Hepatocyte (in vitro differentiated cells): ENCODE measurements at regions not wholly inside any gene's neighbourhood (a gene's known extent, or its start where the extent isn't known, plus 50 kb on each side); places are given as distances from the start of the nearest gene placed in this dataset.
"Not testable (repeated sequence)": the region's sequence is repeated elsewhere in the genome, so short reads cannot be mapped to it uniquely, and the experiment has no call there.

Experiments
- DNase-seq: peaks from one replicate; pipeline ENCODE4 v3.0.0-alpha.2; 2016; ENCODE audit warnings: low spot score
- H2AFZ ChIP-seq: fragments of 200-600 bp; sonication (generic); 2 replicates; pipeline ENCODE4 v1.6.0; 2016; ENCODE audit warnings: antibody characterized with exemption, mild to moderate bottlenecking
- H3K27ac ChIP-seq: fragments of 200-600 bp; sonication (generic); 2 replicates; pipeline ENCODE4 v1.5.1; 2016; ENCODE audit warnings: mild to moderate bottlenecking
- H3K27me3 ChIP-seq: fragments of 200-600 bp; sonication (generic); 2 replicates; pipeline ENCODE4 v1.6.1; 2016
- H3K36me3 ChIP-seq: fragments of 200-600 bp; sonication (generic); replicated peaks from 2 replicates; pipeline ENCODE4 v1.5.1; 2016; ENCODE audit warnings: low read depth; ENCODE audit not compliant: insufficient read depth
- H3K4me1 ChIP-seq: fragments of 200-600 bp; sonication (generic); 2 replicates; pipeline ENCODE4 v1.5.1; 2016; ENCODE audit warnings: mild to moderate bottlenecking, moderate library complexity; ENCODE audit not compliant: insufficient read depth
- H3K4me2 ChIP-seq: fragments of 200-600 bp; sonication (generic); 2 replicates; pipeline ENCODE4 v1.6.0; 2016
- H3K4me3 ChIP-seq: fragments of 200-600 bp; sonication (generic); 2 replicates; pipeline ENCODE4 v1.5.1; 2016; ENCODE audit warnings: mild to moderate bottlenecking
- H3K79me2 ChIP-seq: fragments of 200-600 bp; sonication (generic); 2 replicates; pipeline ENCODE4 v1.6.0; 2017; ENCODE audit warnings: mild to moderate bottlenecking
- H3K9me2 ChIP-seq: fragments of 200-600 bp; sonication (generic); replicated peaks from 2 replicates; pipeline ENCODE4 v1.6.0; 2017; ENCODE audit warnings: mild to moderate bottlenecking; ENCODE audit not compliant: insufficient read depth
- H3K9me3 ChIP-seq: fragments of 200-600 bp; sonication (generic); 2 replicates; pipeline ENCODE4 v1.5.1; 2016; ENCODE audit warnings: low read depth, mild to moderate bottlenecking
- H4K20me1 ChIP-seq: fragments of 200-600 bp; sonication (generic); 2 replicates; pipeline ENCODE4 v1.6.0; 2016; ENCODE audit warnings: mild to moderate bottlenecking; ENCODE audit not compliant: insufficient read depth, poor library complexity, severe bottlenecking
- EZH2 ChIP-seq: fragments of 200-600 bp; sonication (generic); IDR thresholded peaks from 2 replicates; pipeline ENCODE4 v1.6.1; 2016; ENCODE audit warnings: antibody characterized with exemption, mild to moderate bottlenecking, borderline replicate concordance
- EZH2phosphoT487 ChIP-seq: fragments of 200-600 bp; sonication (generic); IDR thresholded peaks from one replicate; pipeline ENCODE4 v1.6.1; 2018; ENCODE audit warnings: antibody characterized with exemption, mild to moderate bottlenecking, low read depth, moderate library complexity; ENCODE audit not compliant: unreplicated experiment, severe bottlenecking
- WGBS: methylation state at CpG from one replicate; pipeline ENCODE4 v1.1.6; 2016; ENCODE audit warnings: low lambda C conversion rate; ENCODE audit errors: missing lambda C conversion rate; 5-methylcytosine and 5-hydroxymethylcytosine counted together
- TF ChIP-seq, protein P1 (sequence below): fragments of 200-600 bp; sonication (generic); IDR thresholded peaks from 2 replicates; pipeline ENCODE4 v1.5.1; 2016; ENCODE audit warnings: antibody characterized with exemption, mild to moderate bottlenecking; ENCODE audit not compliant: poor library complexity

DNA sequence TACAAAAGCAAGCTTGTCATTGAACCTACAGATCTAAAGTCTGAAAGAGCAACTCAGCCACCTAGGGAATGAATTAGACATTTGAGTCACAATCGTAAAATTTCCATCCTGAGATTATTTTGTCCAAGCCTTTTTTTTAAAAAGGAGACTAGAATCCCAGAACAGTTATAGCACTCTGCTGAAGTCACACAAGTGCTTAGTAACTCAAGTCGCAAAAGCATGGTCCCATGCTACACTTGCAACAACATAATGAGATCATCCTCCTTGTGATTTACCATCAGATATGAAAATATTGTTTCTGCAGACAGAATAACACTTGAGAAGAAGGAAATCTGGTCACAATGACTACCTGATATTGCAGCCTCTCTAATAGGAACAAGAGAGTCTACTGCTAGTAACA is 106.7 kb downstream of the ZIC4 start:
- Histone ChIP-seq H3K79me2 (no peaks in the 10 kb centered on the region), H2AFZ (no peak overlapping the region), H3K9me3 (no peaks in the 10 kb centered on the region), H3K4me1 (no peaks in the 10 kb centered on the region), H3K4me2 (no peak overlapping the region), H3K27ac (no peak overlapping the region), H4K20me1 (no peaks in the 10 kb centered on the region), H3K27me3 (no peaks in the 10 kb centered on the region), H3K4me3 (no peak overlapping the region), H3K9me2 (no peaks in the 10 kb centered on the region), H3K36me3 (no peaks in the 10 kb centered on the region)
- no peak for DNase-seq
- 83% methylated on average over 2 of the region's 2 CpGs for WGBS
- TF ChIP-seq, protein P1, sequence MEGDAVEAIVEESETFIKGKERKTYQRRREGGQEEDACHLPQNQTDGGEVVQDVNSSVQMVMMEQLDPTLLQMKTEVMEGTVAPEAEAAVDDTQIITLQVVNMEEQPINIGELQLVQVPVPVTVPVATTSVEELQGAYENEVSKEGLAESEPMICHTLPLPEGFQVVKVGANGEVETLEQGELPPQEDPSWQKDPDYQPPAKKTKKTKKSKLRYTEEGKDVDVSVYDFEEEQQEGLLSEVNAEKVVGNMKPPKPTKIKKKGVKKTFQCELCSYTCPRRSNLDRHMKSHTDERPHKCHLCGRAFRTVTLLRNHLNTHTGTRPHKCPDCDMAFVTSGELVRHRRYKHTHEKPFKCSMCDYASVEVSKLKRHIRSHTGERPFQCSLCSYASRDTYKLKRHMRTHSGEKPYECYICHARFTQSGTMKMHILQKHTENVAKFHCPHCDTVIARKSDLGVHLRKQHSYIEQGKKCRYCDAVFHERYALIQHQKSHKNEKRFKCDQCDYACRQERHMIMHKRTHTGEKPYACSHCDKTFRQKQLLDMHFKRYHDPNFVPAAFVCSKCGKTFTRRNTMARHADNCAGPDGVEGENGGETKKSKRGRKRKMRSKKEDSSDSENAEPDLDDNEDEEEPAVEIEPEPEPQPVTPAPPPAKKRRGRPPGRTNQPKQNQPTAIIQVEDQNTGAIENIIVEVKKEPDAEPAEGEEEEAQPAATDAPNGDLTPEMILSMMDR, result no peak
- TF ChIP-seq EZH2phosphoT487 (no peak), EZH2 (no peak)

DNA sequence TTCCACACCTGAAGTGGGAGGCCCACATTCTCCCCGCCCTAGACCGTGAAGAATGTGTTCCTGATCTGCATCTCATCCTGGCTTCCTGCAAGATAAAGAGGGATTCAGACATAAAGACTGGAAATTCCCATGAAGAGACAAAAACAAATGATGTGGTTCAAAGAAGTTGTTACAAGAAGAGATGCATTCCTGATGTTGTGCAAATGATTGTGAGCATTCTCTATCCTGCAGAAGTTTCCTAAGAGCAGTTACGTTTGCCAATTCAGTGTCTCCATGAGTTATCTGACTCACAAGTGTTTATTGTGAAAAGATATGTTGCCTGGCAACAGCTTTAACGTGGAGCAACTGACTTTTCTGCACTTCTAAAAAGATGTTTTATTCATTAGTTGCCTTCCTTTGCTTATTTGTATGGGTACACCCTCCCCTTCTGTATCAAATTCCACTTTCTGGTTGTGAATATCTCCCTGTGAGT is 107.8 kb downstream of the ZIC4 start:
- Histone ChIP-seq H4K20me1 (no peaks in the 10 kb centered on the region), H3K36me3 (no peaks in the 10 kb centered on the region), H2AFZ (no peak overlapping the region), H3K9me2 (no peaks in the 10 kb centered on the region), H3K27ac (no peak overlapping the region), H3K79me2 (no peaks in the 10 kb centered on the region), H3K4me2 (no peak overlapping the region), H3K9me3 (no peaks in the 10 kb centered on the region), H3K4me3 (no peak overlapping the region), H3K4me1 (no peaks in the 10 kb centered on the region), H3K27me3 (no peaks in the 10 kb centered on the region)
- WGBS, result 33% methylated on average over 4 of the region's 4 CpGs
- peak; percentile 61 for DNase-seq
- TF ChIP-seq EZH2 (no peak), EZH2phosphoT487 (no peak)
- TF ChIP-seq, protein P1, result no peak

DNA sequence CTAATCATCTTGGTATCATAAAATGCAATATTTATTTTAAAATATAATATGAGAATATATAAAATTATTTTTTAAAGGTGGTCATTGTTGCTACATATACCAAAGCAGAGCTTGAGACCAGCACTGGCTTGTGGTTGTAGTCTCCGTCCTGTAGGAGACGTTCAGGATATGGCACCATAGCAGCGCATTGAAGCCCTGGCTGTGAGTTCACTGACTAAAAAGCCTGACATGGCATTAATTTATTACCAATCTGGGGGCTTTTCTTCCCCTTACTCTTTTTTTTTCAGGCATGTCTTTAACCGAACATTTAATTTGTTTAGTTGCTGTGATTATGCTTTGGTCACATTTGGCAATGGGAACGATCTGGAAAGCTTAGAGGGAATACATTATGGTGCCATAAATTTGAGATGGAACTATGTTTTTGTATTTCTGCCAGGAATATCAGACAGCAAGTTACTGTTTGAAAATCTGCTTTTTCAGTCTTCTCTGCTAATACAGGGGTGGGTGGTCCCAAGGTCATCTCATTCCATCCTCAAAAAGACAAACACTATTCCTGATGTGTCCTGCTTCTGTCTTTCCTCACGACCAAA is 108.5 kb downstream of the ZIC4 start:
- no peak for DNase-seq
- no peaks in the 10 kb centered on the region for H3K4me1 ChIP-seq
- H3K27me3 ChIP-seq, result no peaks in the 10 kb centered on the region
- no peaks in the 10 kb centered on the region for H3K36me3 ChIP-seq
- 81% methylated on average over 6 of the region's 6 CpGs for WGBS
- TF ChIP-seq EZH2phosphoT487, result no peak
- TF ChIP-seq, protein P1, result no peak
- TF ChIP-seq EZH2, result no peak
- no peaks in the 10 kb centered on the region for H3K9me2 ChIP-seq
- H3K9me3 ChIP-seq, result no peaks in the 10 kb centered on the region
- H3K4me3 ChIP-seq, result no peak overlapping the region
- no peaks in the 10 kb centered on the region for H3K79me2 ChIP-seq
- H2AFZ ChIP-seq, result no peak overlapping the region
- no peak overlapping the region for H3K27ac ChIP-seq
- H3K4me2 ChIP-seq, result no peak overlapping the region
- no peaks in the 10 kb centered on the region for H4K20me1 ChIP-seq

DNA sequence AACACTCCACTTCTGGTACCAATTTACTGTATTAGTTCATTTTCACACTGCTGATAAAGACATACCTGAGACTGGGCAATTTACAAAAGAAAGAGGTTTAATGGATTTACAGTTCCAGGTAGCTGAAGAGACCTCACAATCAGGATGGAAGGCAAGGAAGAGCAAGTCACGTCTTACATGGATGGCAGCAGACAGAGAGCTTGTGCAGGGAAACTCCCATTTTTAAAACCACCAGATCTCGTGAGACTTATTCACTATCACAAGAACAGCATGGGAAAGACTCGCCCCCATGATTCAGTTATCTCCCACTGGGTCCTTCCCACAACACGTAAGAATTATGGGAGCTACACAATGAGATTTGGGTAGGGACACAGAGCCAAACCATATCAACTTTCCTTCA is 119.0 kb downstream of the ZIC4 start:
- H3K4me3 ChIP-seq, H3K4me2 ChIP-seq, DNase-seq, H3K27ac ChIP-seq, H3K27me3 ChIP-seq, H3K9me2 ChIP-seq, H3K79me2 ChIP-seq, H3K9me3 ChIP-seq, H3K4me1 ChIP-seq, H2AFZ ChIP-seq, H4K20me1 ChIP-seq, H3K36me3 ChIP-seq: not testable (repeated sequence)
- 80% methylated on average over 4 of the region's 4 CpGs for whole genome bisulfite sequencing
